H4 (cell line): ENCODE measurements at regions not wholly inside any gene's neighbourhood (a gene's known extent, or its start where the extent isn't known, plus 50 kb on each side); places are given as distances from the start of the nearest gene placed in this dataset.

ENCODE experiments used
- DNase-seq: peaks from one replicate; pipeline ENCODE4 v3.0.0-alpha.2; 2015; ENCODE audit warnings: low spot score

DNA sequence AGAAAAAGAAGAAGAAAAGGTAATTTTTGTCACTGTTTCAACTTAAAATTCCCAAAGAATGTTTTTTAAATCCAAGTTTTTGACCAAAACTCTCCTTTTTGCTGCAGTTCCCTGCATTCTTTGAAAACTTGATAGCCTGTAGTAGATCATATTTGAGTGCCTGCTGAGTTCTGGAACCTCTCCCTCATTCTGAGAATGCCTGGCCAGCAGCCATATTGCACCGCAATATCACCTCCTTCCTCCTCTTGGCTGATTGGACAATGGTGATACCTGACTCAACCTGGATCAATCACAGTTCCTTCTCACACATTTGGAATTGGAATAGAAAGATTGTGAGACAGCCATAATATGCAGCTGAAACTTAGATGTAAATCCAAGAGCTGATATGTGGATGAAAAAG lies 97.6 kb upstream of the GAP43 start:
- DNase-seq: no peak

DNA sequence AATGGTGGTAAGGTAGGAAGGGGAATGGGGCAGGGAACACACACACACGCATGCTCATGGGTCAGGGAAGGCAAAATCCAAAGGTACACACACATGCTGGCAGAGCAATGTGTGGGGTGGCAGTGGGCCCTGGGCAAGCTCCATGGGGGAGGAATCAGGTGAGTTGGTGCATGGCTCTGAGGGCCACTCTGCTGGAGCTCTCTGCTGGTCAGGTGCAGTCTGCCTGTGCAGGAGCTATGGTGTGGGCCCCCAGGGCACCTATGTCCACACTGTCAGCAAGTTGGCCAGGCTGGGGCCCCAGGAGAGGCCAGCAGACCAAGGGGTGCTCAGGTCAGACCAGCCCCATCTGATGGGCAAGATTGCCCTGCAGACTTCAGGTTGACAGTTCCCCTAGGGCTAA lies 90.1 kb upstream of the GAP43 start:
- DNase-seq: no peak

DNA sequence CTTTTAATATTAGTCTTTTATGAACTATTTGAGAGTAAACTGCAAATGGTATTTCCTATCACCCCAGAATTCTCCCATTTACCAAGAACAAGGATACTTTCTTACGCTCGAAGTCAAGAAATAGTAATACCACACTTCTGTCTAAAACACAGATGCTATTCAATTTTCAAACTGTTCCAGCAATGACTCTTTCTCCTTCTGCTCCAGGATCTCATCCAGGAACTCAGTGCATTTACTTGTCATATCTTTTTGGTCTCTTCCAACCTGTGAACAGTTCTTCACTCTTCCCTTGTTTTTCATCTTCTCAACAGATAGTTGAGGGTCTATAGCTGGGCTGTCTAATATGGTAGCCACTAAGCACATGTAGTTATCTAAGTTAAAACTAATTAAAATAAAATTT lies 87.1 kb upstream of the GAP43 start:
- DNase-seq: no peak

DNA sequence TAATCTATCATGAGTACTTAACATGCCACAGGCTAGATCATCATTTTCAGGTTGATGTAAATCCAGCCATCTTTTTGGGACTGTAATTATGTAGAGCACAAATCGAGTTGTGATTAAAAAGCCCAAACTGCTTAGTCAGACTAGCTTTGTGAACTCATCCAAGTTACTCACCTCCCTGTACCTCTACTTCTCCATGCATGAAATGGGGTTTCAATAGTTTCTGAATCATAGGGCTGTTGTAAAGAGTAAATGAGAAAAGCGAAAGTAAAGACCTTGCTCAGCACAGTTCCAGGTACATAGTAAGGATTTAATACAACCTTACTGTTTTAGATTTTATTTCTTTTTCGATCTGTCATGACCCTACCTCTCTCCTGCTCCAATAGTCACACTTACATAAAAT lies 85.6 kb upstream of the GAP43 start:
- DNase-seq: no peak

DNA sequence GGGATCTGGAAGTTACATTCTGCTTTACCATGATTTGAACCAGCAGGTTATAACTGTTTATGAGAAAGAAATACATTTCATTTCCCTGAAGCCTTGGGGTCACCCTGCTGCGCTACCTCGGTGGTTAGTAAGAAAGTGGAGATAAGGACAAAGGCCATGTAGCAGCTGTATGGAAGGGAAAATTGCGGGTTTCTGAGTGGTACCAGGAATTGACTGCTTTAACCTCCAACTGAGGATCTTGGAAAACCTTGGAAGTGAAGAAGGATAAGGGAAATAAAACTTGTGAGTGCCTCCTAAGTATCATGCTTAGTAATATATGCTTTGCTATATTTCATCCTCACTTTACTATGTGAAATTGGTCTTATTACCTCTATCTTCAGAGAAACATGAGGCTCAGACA lies 76.1 kb upstream of the GAP43 start:
- DNase-seq: no peak

DNA sequence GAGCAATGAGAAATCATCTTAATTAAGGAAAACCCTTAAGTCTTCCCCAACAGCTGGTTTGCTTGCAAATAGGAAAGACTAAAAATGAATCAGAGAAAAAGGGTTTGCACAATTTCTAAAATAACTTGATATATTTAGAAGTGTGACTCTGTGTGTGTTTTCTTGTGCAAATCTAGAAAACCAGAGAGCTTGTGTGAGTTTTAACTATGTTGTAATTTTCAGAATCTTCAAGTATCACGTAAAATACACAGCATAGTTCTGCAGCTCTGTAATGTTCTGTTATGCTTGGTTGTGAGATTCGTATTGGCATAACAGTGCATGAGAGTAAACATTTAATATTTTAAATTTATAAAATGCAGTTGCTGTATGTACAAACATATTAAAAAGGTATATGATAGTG lies 74.7 kb upstream of the GAP43 start:
- DNase-seq: no peak

DNA sequence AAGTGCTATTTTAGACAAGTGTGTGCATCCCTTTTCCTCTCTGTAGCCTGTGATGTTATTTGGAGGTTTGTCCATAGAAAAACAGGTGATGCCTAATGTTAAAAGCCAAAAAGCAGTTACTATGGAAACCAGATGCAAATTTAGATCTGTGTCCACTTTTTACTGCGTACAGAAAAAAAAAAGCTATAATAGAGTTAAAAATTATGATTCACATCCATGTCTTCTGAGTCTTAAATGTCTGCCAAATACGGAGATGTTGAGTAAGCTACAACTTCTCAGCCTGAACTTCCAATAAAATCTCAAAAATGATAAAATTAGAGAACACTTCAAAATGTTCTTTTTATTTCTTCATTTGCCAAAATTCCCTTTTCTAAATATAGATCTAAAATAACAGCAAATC lies 74.2 kb upstream of the GAP43 start:
- DNase-seq: no peak

DNA sequence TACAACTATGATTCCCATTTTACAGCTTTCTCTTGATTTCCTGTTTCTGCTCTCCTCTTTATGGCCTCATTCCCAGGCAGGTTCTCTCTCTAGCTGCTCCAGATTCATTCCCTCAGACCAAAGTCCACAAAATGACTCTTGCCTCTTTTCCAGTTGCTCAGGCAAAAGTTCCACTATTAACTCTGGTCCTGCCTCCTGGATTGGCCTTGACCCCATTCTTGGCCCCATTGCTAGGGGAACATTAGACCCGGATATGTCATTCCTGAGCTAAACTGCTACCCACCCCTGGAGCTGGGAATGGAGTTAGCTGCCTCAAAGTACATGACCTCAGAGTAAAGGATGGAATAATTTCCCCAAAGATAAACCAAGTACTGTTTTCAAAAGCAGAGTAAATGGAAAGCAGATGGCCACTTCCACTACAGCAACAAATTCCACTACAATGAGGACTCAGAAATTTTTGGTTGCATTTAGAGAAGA lies 73.0 kb upstream of the GAP43 start:
- no peak for DNase-seq

DNA sequence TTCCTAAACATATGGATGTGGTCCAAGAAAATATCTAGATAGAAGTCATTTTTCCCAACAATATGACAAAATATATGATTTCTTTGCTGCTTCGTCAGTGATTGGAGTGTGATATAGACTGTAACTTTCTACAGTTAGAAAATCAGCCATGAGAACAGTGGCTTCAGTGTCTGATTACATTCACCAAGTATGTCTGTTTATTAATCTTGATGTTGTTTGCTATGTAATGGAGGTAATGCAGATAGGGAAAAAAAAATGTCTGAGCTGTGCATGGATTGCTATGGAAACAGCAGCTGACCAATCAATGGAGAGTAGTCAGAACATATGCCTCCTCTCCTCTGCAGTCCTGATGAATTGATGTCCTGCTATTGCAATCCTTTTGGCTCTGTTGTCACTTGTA lies 72.3 kb upstream of the GAP43 start:
- no peak for DNase-seq

DNA sequence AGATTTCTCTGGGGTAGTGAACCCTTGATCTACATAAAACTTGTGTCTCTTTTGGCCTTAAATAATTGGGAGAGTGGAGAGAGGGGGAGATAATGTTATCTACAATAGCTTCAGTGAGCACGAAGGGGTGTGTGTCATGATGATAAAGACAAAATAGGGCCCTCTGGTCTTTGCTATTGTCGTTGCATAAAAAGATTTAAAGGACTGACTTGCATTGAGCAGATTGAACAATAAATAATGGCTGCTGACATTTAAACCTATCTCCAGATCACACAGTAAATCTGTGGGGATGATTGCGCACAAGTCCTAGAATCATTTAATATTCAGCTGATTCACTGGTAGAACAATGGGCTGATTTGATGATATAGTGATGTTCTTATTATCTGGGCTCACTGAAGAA lies 71.3 kb upstream of the GAP43 start:
- no peak for DNase-seq

DNA sequence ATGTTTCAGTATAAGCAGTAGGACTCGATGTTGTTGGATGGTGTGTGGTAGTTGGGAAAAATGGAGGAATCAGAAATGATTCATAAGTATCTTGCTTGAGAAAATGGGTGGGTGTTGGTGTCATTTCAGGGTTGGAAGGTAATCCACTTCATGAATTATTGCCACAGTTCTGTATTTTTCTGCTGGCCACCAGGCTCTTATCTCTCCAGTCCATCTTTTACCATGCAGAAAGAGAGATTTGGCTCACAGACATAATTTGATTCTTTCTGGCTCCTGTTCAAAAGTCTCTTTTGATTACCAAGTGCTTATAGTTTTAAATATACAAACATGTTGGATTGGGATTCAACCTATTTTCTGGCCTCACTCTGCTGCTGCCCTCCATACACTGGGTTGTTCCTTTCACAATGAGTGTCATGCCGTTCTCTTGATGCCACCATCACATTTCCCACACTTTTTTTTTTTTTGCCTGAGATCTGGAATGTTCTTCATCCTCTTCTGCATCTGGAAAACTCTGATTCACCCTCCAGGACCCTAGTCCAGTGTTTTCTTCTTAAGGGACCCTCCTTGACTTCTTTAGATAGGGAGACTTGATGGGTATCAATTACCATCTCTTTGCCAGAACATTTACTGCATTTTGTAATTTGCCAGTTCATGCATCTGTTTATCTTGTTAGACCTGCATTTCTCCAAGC lies 69.4 kb upstream of the GAP43 start:
- DNase-seq: no peak

DNA sequence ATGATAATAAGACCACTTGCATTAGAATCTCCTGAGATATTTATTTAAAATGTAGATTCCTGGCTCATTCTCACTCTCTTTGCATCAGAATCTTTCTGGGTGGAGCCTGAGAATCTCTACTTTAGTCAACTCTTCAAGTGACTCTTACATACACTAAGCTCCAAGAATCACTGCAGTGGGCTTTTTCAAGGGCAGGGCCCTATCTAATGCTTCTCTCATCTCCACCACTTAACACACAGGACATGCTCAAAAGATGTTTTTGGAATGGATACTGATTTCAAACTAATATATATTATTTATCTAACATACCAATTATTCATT lies 68.9 kb upstream of the GAP43 start:
- DNase-seq: no peak

DNA sequence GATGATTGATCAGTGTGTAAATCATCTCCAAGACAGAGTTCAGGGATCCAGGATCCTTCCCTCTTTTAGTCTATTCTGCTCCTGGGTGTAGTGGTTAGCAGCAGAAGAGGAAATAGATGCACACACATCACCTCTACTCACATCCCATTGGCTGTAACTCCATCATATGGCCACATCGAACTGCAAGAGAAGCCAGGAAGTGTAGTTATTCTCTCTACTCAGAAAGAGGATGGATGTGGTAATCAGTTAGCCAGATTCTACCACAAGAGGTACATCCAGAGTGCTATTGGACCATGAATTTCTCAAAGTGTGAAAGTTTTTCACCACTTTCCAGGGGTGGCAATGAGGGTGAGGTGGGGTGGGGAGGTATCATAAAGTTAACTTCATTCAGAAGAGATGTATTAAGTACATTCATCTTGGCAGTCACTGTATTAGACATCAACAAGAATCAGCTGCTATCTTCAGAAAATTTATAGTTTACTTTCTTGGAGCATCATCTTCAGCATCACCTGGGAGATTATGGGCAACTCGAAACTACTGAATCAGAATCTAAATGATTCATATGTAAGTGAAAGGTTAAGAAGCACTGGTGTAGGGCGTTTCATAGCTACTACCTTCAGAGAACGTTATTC lies 60.6 kb upstream of the GAP43 start:
- no peak for DNase-seq

DNA sequence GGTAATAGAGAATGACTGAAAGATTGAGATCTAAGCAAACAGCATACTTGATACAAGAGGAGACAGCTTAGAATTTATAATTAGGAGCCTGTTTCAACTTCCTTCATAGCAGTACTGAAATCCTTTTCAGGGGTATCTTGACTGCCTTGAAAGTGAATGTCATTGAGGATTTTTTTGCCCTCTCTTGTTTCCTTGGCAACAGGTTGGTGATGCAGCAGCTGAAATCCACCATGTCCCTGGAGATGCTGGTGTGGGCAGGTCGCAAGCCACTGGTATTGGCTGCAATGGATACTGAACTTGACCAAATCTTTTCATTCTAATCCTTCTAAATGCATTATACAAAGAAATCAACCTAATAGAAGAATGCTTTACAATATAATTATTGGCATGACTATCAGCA lies 59.3 kb upstream of the GAP43 start:
- DNase-seq: no peak

DNA sequence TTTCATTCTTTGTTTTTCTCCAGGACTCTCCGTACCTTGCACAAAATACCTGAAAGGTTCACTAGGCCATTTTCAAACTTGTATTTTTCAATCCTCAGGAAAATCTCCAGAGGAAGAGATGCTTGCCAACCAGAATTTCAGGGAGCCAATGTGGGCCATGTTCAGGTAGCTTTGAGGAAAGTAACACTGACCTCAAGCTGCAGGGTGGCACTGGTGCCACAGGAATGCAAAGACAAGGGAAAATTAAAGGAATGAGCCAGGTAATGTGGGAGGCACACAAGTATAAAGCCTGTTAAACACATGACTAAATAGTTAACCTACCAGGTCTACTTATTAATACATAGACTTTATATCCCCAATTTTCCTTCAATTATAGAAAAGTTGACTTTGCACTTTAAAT lies 51.9 kb upstream of the GAP43 start:
- no peak for DNase-seq
